Osteoblast (primary cell): ENCODE measurements at regions not wholly inside any gene's neighbourhood (a gene's known extent, or its start where the extent isn't known, plus 50 kb on each side); places are given as distances from the start of the nearest gene placed in this dataset.

Experiments used
- DNase-seq: peaks from one replicate; pipeline ENCODE4 v3.0.0; 2011; ENCODE audit warnings: low spot score, mixed read lengths; ENCODE audit not compliant: insufficient read length; ENCODE audit errors: missing footprints
- H2AFZ ChIP-seq: 2 replicates; pipeline ENCODE4 v1.6.0; 2011; ENCODE audit warnings: mild to moderate bottlenecking, low read length
- H3K27ac ChIP-seq: 2 replicates; pipeline ENCODE4 v1.5.1; 2011; ENCODE audit warnings: mild to moderate bottlenecking, low read depth, low read length, moderate library complexity
- H3K27me3 ChIP-seq: 2 replicates; pipeline ENCODE4 v1.6.0; 2012; ENCODE audit warnings: mild to moderate bottlenecking, control low read depth, inconsistent platforms, low read length, moderate library complexity; ENCODE audit not compliant: insufficient read depth
- H3K36me3 ChIP-seq: 2 replicates; pipeline ENCODE4 v1.5.1; 2011; ENCODE audit warnings: mild to moderate bottlenecking, low read length, control low read depth, moderate library complexity; ENCODE audit not compliant: insufficient read depth
- H3K4me1 ChIP-seq: 2 replicates; pipeline ENCODE4 v1.5.1; 2011; ENCODE audit warnings: mild to moderate bottlenecking, low read length, control low read depth, moderate library complexity; ENCODE audit not compliant: insufficient read depth
- H3K4me2 ChIP-seq: 2 replicates; pipeline ENCODE4 v1.6.0; 2011; ENCODE audit warnings: mild to moderate bottlenecking, low read length; ENCODE audit not compliant: insufficient read depth
- H3K4me3 ChIP-seq: fragments of 200-600 bp; sonication (generic); 3 replicates; pipeline ENCODE4 v1.5.1; 2012; ENCODE audit warnings: mild to moderate bottlenecking, low read length, inconsistent platforms; ENCODE audit not compliant: insufficient read depth
- H3K79me2 ChIP-seq: 2 replicates; pipeline ENCODE4 v1.6.0; 2012; ENCODE audit warnings: mild to moderate bottlenecking, low read length, control low read depth, inconsistent platforms; ENCODE audit not compliant: insufficient read depth
- H3K9me3 ChIP-seq: 2 replicates; pipeline ENCODE4 v1.5.1; 2011; ENCODE audit warnings: low read depth, low read length, control low read depth
- H4K20me1 ChIP-seq: 2 replicates; pipeline ENCODE4 v1.6.0; 2012; ENCODE audit warnings: mild to moderate bottlenecking, low read length, control low read depth; ENCODE audit not compliant: insufficient read depth
- CTCF ChIP-seq: IDR thresholded peaks from 2 replicates; pipeline ENCODE4 v1.5.1; 2011; ENCODE audit warnings: mild to moderate bottlenecking, low read depth, low read length, moderate library complexity; ENCODE audit errors: extremely low read depth

GRCh38 chr18:44510390-44510789 is 170.3 kb upstream of the SETBP1 start:
- TF ChIP-seq CTCF, result no peak
- Histone ChIP-seq H3K27me3 (no peaks in the 10 kb centered on the region), H3K4me3 (no peak overlapping the region), H4K20me1 (no peaks in the 10 kb centered on the region), H2AFZ (no peak overlapping the region), H3K79me2 (no peaks in the 10 kb centered on the region), H3K4me1 (no peaks in the 10 kb centered on the region), H3K27ac (no peak overlapping the region), H3K9me3 (no peaks in the 10 kb centered on the region), H3K4me2 (no peak overlapping the region), H3K36me3 (no peaks in the 10 kb centered on the region)
- DNase-seq, result no peak

GRCh38 chr18:44513233-44513632 is 167.5 kb upstream of the SETBP1 start:
- no peak overlapping the region for H3K27ac ChIP-seq
- H4K20me1 ChIP-seq, result no peaks in the 10 kb centered on the region
- TF ChIP-seq CTCF, result no peak

GRCh38 chr18:44514106-44514505 is 166.6 kb upstream of the SETBP1 start:
- Histone ChIP-seq H3K9me3 (no peaks in the 10 kb centered on the region), H2AFZ (no peak overlapping the region), H3K4me2 (no peak overlapping the region), H3K36me3 (no peaks in the 10 kb centered on the region), H3K27ac (no peak overlapping the region), H3K27me3 (no peaks in the 10 kb centered on the region), H4K20me1 (no peaks in the 10 kb centered on the region), H3K4me1 (no peaks in the 10 kb centered on the region), H3K4me3 (no peak overlapping the region), H3K79me2 (no peaks in the 10 kb centered on the region)
- TF ChIP-seq CTCF, result no peak
- no peak for DNase-seq

More at GRCh38 chr18:44513233-44513632, 167.5 kb upstream of the SETBP1 start:
- Histone ChIP-seq H3K9me3 (no peaks in the 10 kb centered on the region), H3K79me2 (no peaks in the 10 kb centered on the region), H3K4me1 (no peaks in the 10 kb centered on the region), H3K4me3 (no peak overlapping the region), H3K36me3 (no peaks in the 10 kb centered on the region), H2AFZ (no peak overlapping the region), H3K4me2 (no peak overlapping the region), H3K27me3 (no peaks in the 10 kb centered on the region)
- no peak for DNase-seq

- no peak overlapping the region for H3K4me2 ChIP-seq
These were observed 165.9 kb upstream of the SETBP1 start for GRCh38 chr18:44514766-44515165.

More at GRCh38 chr18:44514766-44515165, 165.9 kb upstream of the SETBP1 start:
- Histone ChIP-seq H3K27me3 (no peaks in the 10 kb centered on the region), H3K36me3 (no peaks in the 10 kb centered on the region), H2AFZ (no peak overlapping the region), H3K4me3 (no peak overlapping the region), H3K4me1 (no peaks in the 10 kb centered on the region), H3K79me2 (no peaks in the 10 kb centered on the region), H3K27ac (no peak overlapping the region), H4K20me1 (no peaks in the 10 kb centered on the region), H3K9me3 (no peaks in the 10 kb centered on the region)
- no peak for DNase-seq
- TF ChIP-seq CTCF, result no peak
